ENCODE measurements at regions not wholly inside any gene's neighbourhood (a gene's known extent, or its start where the extent isn't known, plus 50 kb on each side); places are given as distances from the start of the nearest gene placed in this dataset.

- TF ChIP-seq CTCF (IDR thresholded peaks at IDR 0.05; ENCODE audit: low read depth, low read length) = no peak
- DNase-seq (ENCODE audit: extremely low read depth, low read depth) = no peak
Observed at GRCh38 chr5:152315942-152316341, 89.1 kb downstream of the NMUR2 start.

GRCh38 chr5:152314196-152314829 is 90.8 kb downstream of the NMUR2 start:
- no peak for TF ChIP-seq CTCF (IDR thresholded peaks at IDR 0.05; ENCODE audit: low read depth, low read length)
- DNase-seq (ENCODE audit: extremely low read depth, low read depth) = no peak

- TF ChIP-seq CTCF (IDR thresholded peaks at IDR 0.05; ENCODE audit: low read depth, low read length) = no peak
- no peak for DNase-seq (ENCODE audit: extremely low read depth, low read depth)
Observed at GRCh38 chr5:152309926-152310450, 95.1 kb downstream of the NMUR2 start.

- TF ChIP-seq CTCF (IDR thresholded peaks at IDR 0.05; ENCODE audit: low read depth, low read length) = no peak
- no peak for DNase-seq (ENCODE audit: extremely low read depth, low read depth)
Observed at GRCh38 chr5:152306386-152306785, 98.7 kb downstream of the NMUR2 start.

- TF ChIP-seq CTCF (IDR thresholded peaks at IDR 0.05; ENCODE audit: low read depth, low read length) = no peak
- DNase-seq (ENCODE audit: extremely low read depth, low read depth) = no peak
Observed at GRCh38 chr5:152305525-152305924, 99.6 kb downstream of the NMUR2 start.

- no peak for TF ChIP-seq CTCF (IDR thresholded peaks at IDR 0.05; ENCODE audit: low read depth, low read length)
- DNase-seq (ENCODE audit: extremely low read depth, low read depth) = no peak
Observed at GRCh38 chr5:152303841-152304240, 101.2 kb downstream of the NMUR2 start.

GRCh38 chr5:152297866-152298265 is 107.2 kb downstream of the NMUR2 start:
- no peak for TF ChIP-seq CTCF (IDR thresholded peaks at IDR 0.05; ENCODE audit: low read depth, low read length)
- DNase-seq (ENCODE audit: extremely low read depth, low read depth) = no peak

All from AG09319 (cell line).